ENCODE measurements at regions not wholly inside any gene's neighbourhood (a gene's known extent, or its start where the extent isn't known, plus 50 kb on each side); places are given as distances from the start of the nearest gene placed in this dataset.

- Histone ChIP-seq H3K4me1 (ENCODE audit: insufficient read depth, low read length) (no peaks in the 10 kb centered on the region), H3K36me3 (ENCODE audit: insufficient read depth, low read length) (no peaks in the 10 kb centered on the region), H3K27me3 (ENCODE audit: insufficient read depth, low read length) (peaks cover 2% of the 10 kb centered on the region), H2AFZ (ENCODE audit: low read depth, low read length) (no peak overlapping the region), H3K4me3 (ENCODE audit: low read length) (no peak overlapping the region), H3K9me3 (ENCODE audit: low read length) (no peaks in the 10 kb centered on the region)
Measured at GRCh38 chr7:156141941-156142340, 329.7 kb upstream of the SHH start.

GRCh38 chr7:156140896-156141295 lies 328.6 kb upstream of the SHH start:
- Histone ChIP-seq H2AFZ (ENCODE audit: low read depth, low read length) (no peak overlapping the region), H3K4me1 (ENCODE audit: insufficient read depth, low read length) (no peaks in the 10 kb centered on the region), H3K4me3 (ENCODE audit: low read length) (no peak overlapping the region), H3K27me3 (ENCODE audit: insufficient read depth, low read length) (no peaks in the 10 kb centered on the region), H3K36me3 (ENCODE audit: insufficient read depth, low read length) (no peaks in the 10 kb centered on the region), H3K9me3 (ENCODE audit: low read length) (no peaks in the 10 kb centered on the region)

- Histone ChIP-seq H3K4me3 (ENCODE audit: low read length) (no peak overlapping the region), H2AFZ (ENCODE audit: low read depth, low read length) (no peak overlapping the region), H3K9me3 (ENCODE audit: low read length) (no peaks in the 10 kb centered on the region), H3K27me3 (ENCODE audit: insufficient read depth, low read length) (no peaks in the 10 kb centered on the region), H3K36me3 (ENCODE audit: insufficient read depth, low read length) (no peaks in the 10 kb centered on the region), H3K4me1 (ENCODE audit: insufficient read depth, low read length) (no peaks in the 10 kb centered on the region)
Measured at GRCh38 chr7:156140447-156140846, 328.2 kb upstream of the SHH start.

- Histone ChIP-seq H3K4me1 (ENCODE audit: insufficient read depth, low read length) (no peaks in the 10 kb centered on the region), H3K36me3 (ENCODE audit: insufficient read depth, low read length) (no peaks in the 10 kb centered on the region), H3K4me3 (ENCODE audit: low read length) (no peak overlapping the region), H2AFZ (ENCODE audit: low read depth, low read length) (no peak overlapping the region), H3K9me3 (ENCODE audit: low read length) (no peaks in the 10 kb centered on the region), H3K27me3 (ENCODE audit: insufficient read depth, low read length) (no peaks in the 10 kb centered on the region)
Measured at GRCh38 chr7:156139633-156140032, 327.4 kb upstream of the SHH start.

GRCh38 chr7:156139112-156139511 lies 326.8 kb upstream of the SHH start:
- Histone ChIP-seq H3K9me3 (ENCODE audit: low read length) (no peaks in the 10 kb centered on the region), H3K36me3 (ENCODE audit: insufficient read depth, low read length) (no peaks in the 10 kb centered on the region), H3K4me1 (ENCODE audit: insufficient read depth, low read length) (no peaks in the 10 kb centered on the region), H2AFZ (ENCODE audit: low read depth, low read length) (no peak overlapping the region), H3K27me3 (ENCODE audit: insufficient read depth, low read length) (no peaks in the 10 kb centered on the region), H3K4me3 (ENCODE audit: low read length) (no peak overlapping the region)

GRCh38 chr7:156131881-156132280 lies 319.6 kb upstream of the SHH start:
- no peak overlapping the region for H3K4me3 ChIP-seq (ENCODE audit: low read length)
- no peak overlapping the region for H2AFZ ChIP-seq (ENCODE audit: low read depth, low read length)
- H3K4me1 ChIP-seq (ENCODE audit: insufficient read depth, low read length) = no peaks in the 10 kb centered on the region
- no peaks in the 10 kb centered on the region for H3K36me3 ChIP-seq (ENCODE audit: insufficient read depth, low read length)
- H3K9me3 ChIP-seq (ENCODE audit: low read length) = no peaks in the 10 kb centered on the region
- peaks cover 6% of the 10 kb centered on the region for H3K27me3 ChIP-seq (ENCODE audit: insufficient read depth, low read length)

- Histone ChIP-seq H2AFZ (ENCODE audit: low read depth, low read length) (no peak overlapping the region), H3K4me1 (ENCODE audit: insufficient read depth, low read length) (no peaks in the 10 kb centered on the region), H3K9me3 (ENCODE audit: low read length) (no peaks in the 10 kb centered on the region), H3K4me3 (ENCODE audit: low read length) (no peak overlapping the region), H3K27me3 (ENCODE audit: insufficient read depth, low read length) (peaks cover 12% of the 10 kb centered on the region), H3K36me3 (ENCODE audit: insufficient read depth, low read length) (no peaks in the 10 kb centered on the region)
Measured at GRCh38 chr7:156129522-156129921, 317.3 kb upstream of the SHH start.

GRCh38 chr7:156128496-156128895 lies 316.2 kb upstream of the SHH start:
- peaks cover 12% of the 10 kb centered on the region for H3K27me3 ChIP-seq (ENCODE audit: insufficient read depth, low read length)
- no peak overlapping the region for H3K4me3 ChIP-seq (ENCODE audit: low read length)
- H3K9me3 ChIP-seq (ENCODE audit: low read length) = no peaks in the 10 kb centered on the region
- H3K36me3 ChIP-seq (ENCODE audit: insufficient read depth, low read length) = no peaks in the 10 kb centered on the region
- H3K4me1 ChIP-seq (ENCODE audit: insufficient read depth, low read length) = no peaks in the 10 kb centered on the region
- no peak overlapping the region for H2AFZ ChIP-seq (ENCODE audit: low read depth, low read length)

GRCh38 chr7:156127166-156128134 lies 315.2 kb upstream of the SHH start:
- Histone ChIP-seq H2AFZ (ENCODE audit: low read depth, low read length) (no peak overlapping the region), H3K9me3 (ENCODE audit: low read length) (no peaks in the 10 kb centered on the region), H3K36me3 (ENCODE audit: insufficient read depth, low read length) (no peaks in the 10 kb centered on the region), H3K27me3 (ENCODE audit: insufficient read depth, low read length) (peaks cover 12% of the 10 kb centered on the region), H3K4me3 (ENCODE audit: low read length) (no peak overlapping the region), H3K4me1 (ENCODE audit: insufficient read depth, low read length) (no peaks in the 10 kb centered on the region)

- Histone ChIP-seq H2AFZ (ENCODE audit: low read depth, low read length) (no peak overlapping the region), H3K4me3 (ENCODE audit: low read length) (no peak overlapping the region), H3K27me3 (ENCODE audit: insufficient read depth, low read length) (peaks cover 12% of the 10 kb centered on the region), H3K4me1 (ENCODE audit: insufficient read depth, low read length) (no peaks in the 10 kb centered on the region), H3K36me3 (ENCODE audit: insufficient read depth, low read length) (no peaks in the 10 kb centered on the region), H3K9me3 (ENCODE audit: low read length) (no peaks in the 10 kb centered on the region)
Measured at GRCh38 chr7:156125841-156126730, 313.8 kb upstream of the SHH start.

GRCh38 chr7:156124356-156124755 lies 312.1 kb upstream of the SHH start:
- H3K4me3 ChIP-seq (ENCODE audit: low read length) = no peak overlapping the region
- H3K4me1 ChIP-seq (ENCODE audit: insufficient read depth, low read length) = no peaks in the 10 kb centered on the region
- no peaks in the 10 kb centered on the region for H3K36me3 ChIP-seq (ENCODE audit: insufficient read depth, low read length)
- H2AFZ ChIP-seq (ENCODE audit: low read depth, low read length) = no peak overlapping the region
- no peaks in the 10 kb centered on the region for H3K9me3 ChIP-seq (ENCODE audit: low read length)
- peaks cover 12% of the 10 kb centered on the region for H3K27me3 ChIP-seq (ENCODE audit: insufficient read depth, low read length)

GRCh38 chr7:156123362-156123761 lies 311.1 kb upstream of the SHH start:
- no peaks in the 10 kb centered on the region for H3K9me3 ChIP-seq (ENCODE audit: low read length)
- H3K36me3 ChIP-seq (ENCODE audit: insufficient read depth, low read length) = no peaks in the 10 kb centered on the region
- H3K27me3 ChIP-seq (ENCODE audit: insufficient read depth, low read length) = peaks cover 6% of the 10 kb centered on the region
- no peak overlapping the region for H3K4me3 ChIP-seq (ENCODE audit: low read length)
- no peaks in the 10 kb centered on the region for H3K4me1 ChIP-seq (ENCODE audit: insufficient read depth, low read length)
- no peak overlapping the region for H2AFZ ChIP-seq (ENCODE audit: low read depth, low read length)

- no peaks in the 10 kb centered on the region for H3K36me3 ChIP-seq (ENCODE audit: insufficient read depth, low read length)
- peaks cover 6% of the 10 kb centered on the region for H3K27me3 ChIP-seq (ENCODE audit: insufficient read depth, low read length)
- no peaks in the 10 kb centered on the region for H3K9me3 ChIP-seq (ENCODE audit: low read length)
- no peak overlapping the region for H2AFZ ChIP-seq (ENCODE audit: low read depth, low read length)
- H3K4me3 ChIP-seq (ENCODE audit: low read length) = no peak overlapping the region
- no peaks in the 10 kb centered on the region for H3K4me1 ChIP-seq (ENCODE audit: insufficient read depth, low read length)
Measured at GRCh38 chr7:156122752-156123354, 310.6 kb upstream of the SHH start.
